GM12873 (cell line): ENCODE measurements at regions not wholly inside any gene's neighbourhood (a gene's known extent, or its start where the extent isn't known, plus 50 kb on each side); places are given as distances from the start of the nearest gene placed in this dataset.

Experiments
- CTCF ChIP-seq: IDR thresholded peaks from 2 replicates; pipeline ENCODE4 v1.5.1; 2012; ENCODE audit warnings: low read depth, mild to moderate bottlenecking, moderate library complexity, low read length, control low read depth; ENCODE audit not compliant: insufficient read depth; ENCODE audit errors: missing control alignments

GRCh38 chr1:157415661-157416060, 136.7 kb downstream of the FCRL5 start:
- TF ChIP-seq CTCF: no peak

GRCh38 chr1:157412308-157412707, 140.0 kb downstream of the FCRL5 start:
- TF ChIP-seq CTCF: no peak

- TF ChIP-seq CTCF: no peak
Observed at GRCh38 chr1:157411769-157412168, 140.5 kb downstream of the FCRL5 start.

- no peak for TF ChIP-seq CTCF
Observed at GRCh38 chr1:157411064-157411463, 141.3 kb downstream of the FCRL5 start.

- no peak for TF ChIP-seq CTCF
Observed at GRCh38 chr1:157410457-157410856, 141.9 kb downstream of the FCRL5 start.

GRCh38 chr1:157409927-157410326, 142.4 kb downstream of the FCRL5 start:
- no peak for TF ChIP-seq CTCF

- no peak for TF ChIP-seq CTCF
Observed at GRCh38 chr1:157407917-157408525, 144.3 kb downstream of the FCRL5 start.
